Smooth muscle cell (in vitro differentiated cells): ENCODE measurements at regions not wholly inside any gene's neighbourhood (a gene's known extent, or its start where the extent isn't known, plus 50 kb on each side); places are given as distances from the start of the nearest gene placed in this dataset.
"Not testable (repeated sequence)": the region's sequence is repeated elsewhere in the genome, so short reads cannot be mapped to it uniquely, and the experiment has no call there.

Experiments used
- DNase-seq: peaks from one replicate; lab custom pipeline; 2025; ENCODE audit not compliant: unreplicated experiment; lab: John Stamatoyannopoulos, UW
- H2AFZ ChIP-seq: fragments of 200-600 bp; sonication (generic); 2 replicates; pipeline ENCODE4 v1.6.0; 2016; ENCODE audit warnings: antibody characterized with exemption, low read depth, mild to moderate bottlenecking
- H3F3A ChIP-seq: fragments of 200-600 bp; sonication (generic); 2 replicates; pipeline ENCODE4 v1.6.0; 2017; ENCODE audit warnings: antibody characterized with exemption, low read depth
- H3K27ac ChIP-seq: fragments of 200-600 bp; sonication (generic); 2 replicates; pipeline ENCODE4 v1.5.1; 2016; ENCODE audit warnings: low read depth, mild to moderate bottlenecking
- H3K27me3 ChIP-seq: fragments of 200-600 bp; sonication (generic); 2 replicates; pipeline ENCODE4 v1.6.1; 2016; ENCODE audit warnings: low read depth, mild to moderate bottlenecking
- H3K36me3 ChIP-seq: fragments of 200-600 bp; sonication (generic); 2 replicates; pipeline ENCODE4 v1.5.1; 2016; ENCODE audit warnings: low read depth
- H3K4me1 ChIP-seq: fragments of 200-600 bp; sonication (generic); 2 replicates; pipeline ENCODE4 v1.5.1; 2016; ENCODE audit warnings: low read depth
- H3K4me2 ChIP-seq: fragments of 200-600 bp; sonication (generic); 2 replicates; pipeline ENCODE4 v1.6.0; 2016; ENCODE audit warnings: mild to moderate bottlenecking
- H3K4me3 ChIP-seq: fragments of 200-600 bp; sonication (generic); 2 replicates; pipeline ENCODE4 v1.5.1; 2016; ENCODE audit warnings: mild to moderate bottlenecking
- H3K79me2 ChIP-seq: fragments of 200-600 bp; sonication (generic); 2 replicates; pipeline ENCODE4 v1.6.0; 2016; ENCODE audit warnings: low read depth, mild to moderate bottlenecking
- H3K9ac ChIP-seq: fragments of 200-600 bp; sonication (generic); 2 replicates; pipeline ENCODE4 v1.6.0; 2016; ENCODE audit warnings: low read depth
- H3K9me3 ChIP-seq: fragments of 200-600 bp; sonication (generic); replicated peaks from 2 replicates; pipeline ENCODE4 v1.5.1; 2016; ENCODE audit warnings: low read depth
- H4K20me1 ChIP-seq: fragments of 200-600 bp; sonication (generic); 2 replicates; pipeline ENCODE4 v1.6.0; 2016; ENCODE audit warnings: low read depth
- WGBS: methylation state at CpG from one replicate; pipeline ENCODE4 v1.1.7; 2016; ENCODE audit warnings: low lambda C conversion rate; 5-methylcytosine and 5-hydroxymethylcytosine counted together
- TF ChIP-seq, protein P1 (sequence below): fragments of 200-600 bp; sonication (generic); IDR thresholded peaks from 2 replicates; pipeline ENCODE4 v1.5.1; 2017; ENCODE audit warnings: borderline replicate concordance, mild to moderate bottlenecking, antibody characterized with exemption; ENCODE audit not compliant: insufficient read depth, poor library complexity, severe bottlenecking

DNA sequence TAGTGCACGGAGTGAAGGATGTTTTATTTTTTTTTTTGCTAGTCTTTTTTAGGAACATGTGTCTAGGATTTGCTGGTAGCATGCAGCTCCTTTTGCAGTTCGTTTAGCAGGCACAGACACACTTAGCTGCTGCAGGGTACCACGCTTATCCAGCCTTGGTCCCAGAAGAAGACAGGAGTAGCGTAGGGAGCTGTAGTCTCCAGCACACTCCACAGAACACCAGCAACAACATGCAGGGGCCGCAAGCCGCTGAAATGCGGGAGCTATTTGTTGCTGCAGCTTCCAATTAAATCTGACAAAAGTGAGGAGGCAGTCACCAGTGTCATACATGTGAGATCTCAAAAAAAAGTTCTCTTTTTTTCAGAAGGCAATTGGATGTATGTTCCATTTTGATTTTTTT, 486.2 kb upstream of the KLF6 start:
- Histone ChIP-seq H3K27me3 (no peaks in the 10 kb centered on the region), H3K4me3 (no peak overlapping the region), H3K36me3 (no peaks in the 10 kb centered on the region), H3K9me3 (no peaks in the 10 kb centered on the region), H2AFZ (peak overlapping the region; percentile 40), H3K4me1 (no peaks in the 10 kb centered on the region), H3K27ac (no peak overlapping the region), H4K20me1 (no peaks in the 10 kb centered on the region), H3K9ac (no peak overlapping the region), H3K4me2 (no peak overlapping the region), H3K79me2 (no peaks in the 10 kb centered on the region), H3F3A (no peaks in the 10 kb centered on the region)
- no peak for DNase-seq
- 80% methylated on average over 7 of the region's 7 CpGs for WGBS
- TF ChIP-seq, protein P1, sequence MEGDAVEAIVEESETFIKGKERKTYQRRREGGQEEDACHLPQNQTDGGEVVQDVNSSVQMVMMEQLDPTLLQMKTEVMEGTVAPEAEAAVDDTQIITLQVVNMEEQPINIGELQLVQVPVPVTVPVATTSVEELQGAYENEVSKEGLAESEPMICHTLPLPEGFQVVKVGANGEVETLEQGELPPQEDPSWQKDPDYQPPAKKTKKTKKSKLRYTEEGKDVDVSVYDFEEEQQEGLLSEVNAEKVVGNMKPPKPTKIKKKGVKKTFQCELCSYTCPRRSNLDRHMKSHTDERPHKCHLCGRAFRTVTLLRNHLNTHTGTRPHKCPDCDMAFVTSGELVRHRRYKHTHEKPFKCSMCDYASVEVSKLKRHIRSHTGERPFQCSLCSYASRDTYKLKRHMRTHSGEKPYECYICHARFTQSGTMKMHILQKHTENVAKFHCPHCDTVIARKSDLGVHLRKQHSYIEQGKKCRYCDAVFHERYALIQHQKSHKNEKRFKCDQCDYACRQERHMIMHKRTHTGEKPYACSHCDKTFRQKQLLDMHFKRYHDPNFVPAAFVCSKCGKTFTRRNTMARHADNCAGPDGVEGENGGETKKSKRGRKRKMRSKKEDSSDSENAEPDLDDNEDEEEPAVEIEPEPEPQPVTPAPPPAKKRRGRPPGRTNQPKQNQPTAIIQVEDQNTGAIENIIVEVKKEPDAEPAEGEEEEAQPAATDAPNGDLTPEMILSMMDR: no peak

DNA sequence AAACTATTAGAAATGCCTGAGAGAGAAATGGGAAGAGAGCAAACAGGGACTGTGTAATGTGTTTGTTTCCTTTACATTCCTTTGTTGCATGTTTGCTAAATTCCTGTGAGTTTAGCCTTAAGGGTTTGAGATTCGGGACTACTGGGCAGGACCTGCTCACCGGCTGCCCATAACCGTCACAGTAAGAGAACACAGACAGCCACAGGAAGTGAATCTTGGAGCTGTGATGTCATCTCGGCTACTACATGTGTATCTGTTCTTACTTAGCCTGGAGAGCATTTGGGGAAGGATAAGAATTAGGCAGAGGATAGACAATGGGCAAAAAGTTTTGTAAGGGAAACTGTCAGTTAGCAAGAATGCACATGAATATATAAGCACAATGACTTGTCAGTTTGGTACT, 485.1 kb upstream of the KLF6 start:
- H4K20me1 ChIP-seq: no peaks in the 10 kb centered on the region
- no peaks in the 10 kb centered on the region for H3K79me2 ChIP-seq
- H2AFZ ChIP-seq: peak overlapping the region; percentile 61
- no peaks in the 10 kb centered on the region for H3F3A ChIP-seq
- H3K4me3 ChIP-seq: no peak overlapping the region
- H3K9ac ChIP-seq: no peak overlapping the region
- H3K9me3 ChIP-seq: no peaks in the 10 kb centered on the region
- 3% methylated on average over 4 of the region's 4 CpGs for WGBS
- no peaks in the 10 kb centered on the region for H3K36me3 ChIP-seq
- no peak for DNase-seq
- H3K4me2 ChIP-seq: peak overlapping the region; percentile 52
- H3K27me3 ChIP-seq: no peaks in the 10 kb centered on the region
- peak overlapping the region; percentile 63 for H3K27ac ChIP-seq
- TF ChIP-seq, protein P1: no peak
- H3K4me1 ChIP-seq: no peaks in the 10 kb centered on the region

- not testable (repeated sequence) for H2AFZ ChIP-seq, H4K20me1 ChIP-seq, H3K4me1 ChIP-seq, H3K9ac ChIP-seq, H3K36me3 ChIP-seq, H3K27me3 ChIP-seq, H3K9me3 ChIP-seq, H3K79me2 ChIP-seq, DNase-seq, H3F3A ChIP-seq, H3K27ac ChIP-seq, H3K4me3 ChIP-seq, H3K4me2 ChIP-seq
- WGBS: 96% methylated on average over 6 of the region's 6 CpGs
Observed at GRCh38 chr10:4268490-4268889, 483.5 kb upstream of the KLF6 start.

DNA sequence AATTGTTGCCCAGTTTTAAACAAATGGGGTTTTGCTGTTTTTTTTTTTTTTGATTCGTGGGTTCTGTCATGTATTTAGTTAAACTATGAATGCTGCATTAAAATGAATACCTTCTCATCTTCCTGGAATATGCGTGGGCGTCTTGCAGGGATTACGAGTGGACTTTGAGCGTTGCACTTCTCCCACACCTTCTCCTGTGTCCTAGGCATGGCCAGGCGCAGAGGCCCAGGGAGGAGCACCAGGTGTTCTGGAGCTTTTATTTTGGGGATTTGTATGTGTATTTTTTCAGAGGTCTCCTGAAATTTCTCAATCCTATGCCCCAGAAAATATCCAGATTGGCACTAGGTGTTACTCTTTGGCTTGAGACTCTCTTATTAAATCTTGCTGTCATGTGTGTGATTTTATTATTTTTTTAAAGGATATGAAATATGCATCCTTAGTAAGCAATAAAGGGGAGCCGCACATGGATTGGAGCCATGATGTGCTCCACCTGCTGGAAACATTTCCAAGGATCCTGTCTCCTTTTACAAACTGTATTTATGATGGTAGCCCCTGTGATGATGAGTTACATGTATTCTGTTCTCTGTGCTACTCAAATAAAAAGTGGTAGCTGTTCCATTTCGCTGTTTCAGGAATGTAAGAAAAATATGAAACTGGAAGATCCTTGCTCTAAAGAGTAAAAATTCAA, 482.2 kb upstream of the KLF6 start:
- Histone ChIP-seq H3K27me3 (no peaks in the 10 kb centered on the region), H3K9me3 (no peaks in the 10 kb centered on the region), H3K4me1 (no peaks in the 10 kb centered on the region), H3K4me2 (no peak overlapping the region), H3F3A (no peaks in the 10 kb centered on the region), H2AFZ (no peak overlapping the region), H3K27ac (no peak overlapping the region), H3K9ac (no peak overlapping the region), H3K79me2 (no peaks in the 10 kb centered on the region), H4K20me1 (no peaks in the 10 kb centered on the region), H3K36me3 (no peaks in the 10 kb centered on the region), H3K4me3 (no peak overlapping the region)
- DNase-seq: no peak
- WGBS: 86% methylated on average over 8 of the region's 8 CpGs
- TF ChIP-seq, protein P1: no peak
